Nephron (organoid): ENCODE measurements at regions not wholly inside any gene's neighbourhood (a gene's known extent, or its start where the extent isn't known, plus 50 kb on each side); places are given as distances from the start of the nearest gene placed in this dataset.
A peak's percentile ranks its signal among the peaks of the same experiment; 100 is the strongest.

Experiments used
- H3K27ac Mint-ChIP-seq, 3 experiments: 2 replicates each; pipeline ENCODE4 v1.8.0; 2020; ENCODE audit warnings: mixed read lengths in 3 of 3, mild to moderate bottlenecking in 2 of 3, moderate library complexity in 1 of 3
- H3K27me3 Mint-ChIP-seq: 2 replicates; pipeline ENCODE4 v1.8.0; 2021; ENCODE audit warnings: low read depth, mild to moderate bottlenecking, moderate library complexity, mixed read lengths
- H3K36me3 Mint-ChIP-seq: 2 replicates; pipeline ENCODE4 v1.8.0; 2020; ENCODE audit warnings: low read depth, mixed read lengths
- H3K4me1 Mint-ChIP-seq: 2 replicates; pipeline ENCODE4 v1.8.0; 2020; ENCODE audit warnings: mixed read lengths
- H3K4me3 Mint-ChIP-seq, 3 experiments: 2 replicates each; pipeline ENCODE4 v1.8.0; 2020; ENCODE audit warnings: mild to moderate bottlenecking in 3 of 3, mixed read lengths in 3 of 3, moderate library complexity in 2 of 3
- H3K9me3 Mint-ChIP-seq: 2 replicates; pipeline ENCODE4 v1.8.0; 2020; ENCODE audit warnings: mixed read lengths
- TF ChIP-seq, protein P1 (sequence below), 3 experiments: fragments of 200-600 bp; sonication (generic); IDR thresholded peaks; one replicate each; pipeline ENCODE4 v1.5.0; 2021; ENCODE audit warnings: antibody characterized with exemption in 3 of 3; ENCODE audit not compliant: unreplicated experiment in 3 of 3

DNA sequence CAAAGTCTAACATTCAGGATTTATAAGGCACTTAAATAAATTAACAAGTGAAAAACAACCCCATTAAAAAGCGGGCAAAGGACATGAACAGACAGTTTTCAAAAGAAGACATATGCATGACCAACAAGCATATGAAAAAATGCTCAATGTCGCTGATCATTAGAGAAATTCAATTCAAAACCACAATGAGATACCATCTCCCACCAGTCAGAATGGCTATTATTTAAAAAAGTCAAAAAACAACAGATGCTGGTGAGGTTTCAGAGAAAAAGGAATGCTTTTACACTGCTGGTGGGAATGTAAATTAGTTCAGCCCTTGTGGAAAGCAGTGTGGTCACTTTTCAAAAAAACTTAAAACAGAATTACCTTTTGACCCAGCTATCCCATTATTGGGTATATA lies 60.7 kb upstream of the BDKRB2 start:
- no peaks in the 10 kb centered on the region for H3K36me3 Mint-ChIP-seq
- no peak overlapping the region for H3K4me3 Mint-ChIP-seq
- H3K27me3 Mint-ChIP-seq: no peaks in the 10 kb centered on the region
- H3K27ac Mint-ChIP-seq: no peak overlapping the region
- H3K9me3 Mint-ChIP-seq: peaks cover 29% of the 10 kb centered on the region
- TF ChIP-seq, protein P1, sequence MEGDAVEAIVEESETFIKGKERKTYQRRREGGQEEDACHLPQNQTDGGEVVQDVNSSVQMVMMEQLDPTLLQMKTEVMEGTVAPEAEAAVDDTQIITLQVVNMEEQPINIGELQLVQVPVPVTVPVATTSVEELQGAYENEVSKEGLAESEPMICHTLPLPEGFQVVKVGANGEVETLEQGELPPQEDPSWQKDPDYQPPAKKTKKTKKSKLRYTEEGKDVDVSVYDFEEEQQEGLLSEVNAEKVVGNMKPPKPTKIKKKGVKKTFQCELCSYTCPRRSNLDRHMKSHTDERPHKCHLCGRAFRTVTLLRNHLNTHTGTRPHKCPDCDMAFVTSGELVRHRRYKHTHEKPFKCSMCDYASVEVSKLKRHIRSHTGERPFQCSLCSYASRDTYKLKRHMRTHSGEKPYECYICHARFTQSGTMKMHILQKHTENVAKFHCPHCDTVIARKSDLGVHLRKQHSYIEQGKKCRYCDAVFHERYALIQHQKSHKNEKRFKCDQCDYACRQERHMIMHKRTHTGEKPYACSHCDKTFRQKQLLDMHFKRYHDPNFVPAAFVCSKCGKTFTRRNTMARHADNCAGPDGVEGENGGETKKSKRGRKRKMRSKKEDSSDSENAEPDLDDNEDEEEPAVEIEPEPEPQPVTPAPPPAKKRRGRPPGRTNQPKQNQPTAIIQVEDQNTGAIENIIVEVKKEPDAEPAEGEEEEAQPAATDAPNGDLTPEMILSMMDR (IDR thresholded peaks at IDR 0.05; ENCODE audit: unreplicated experiment in 3 of 3): no peak
- peaks cover 4% of the 10 kb centered on the region for H3K4me1 Mint-ChIP-seq

DNA sequence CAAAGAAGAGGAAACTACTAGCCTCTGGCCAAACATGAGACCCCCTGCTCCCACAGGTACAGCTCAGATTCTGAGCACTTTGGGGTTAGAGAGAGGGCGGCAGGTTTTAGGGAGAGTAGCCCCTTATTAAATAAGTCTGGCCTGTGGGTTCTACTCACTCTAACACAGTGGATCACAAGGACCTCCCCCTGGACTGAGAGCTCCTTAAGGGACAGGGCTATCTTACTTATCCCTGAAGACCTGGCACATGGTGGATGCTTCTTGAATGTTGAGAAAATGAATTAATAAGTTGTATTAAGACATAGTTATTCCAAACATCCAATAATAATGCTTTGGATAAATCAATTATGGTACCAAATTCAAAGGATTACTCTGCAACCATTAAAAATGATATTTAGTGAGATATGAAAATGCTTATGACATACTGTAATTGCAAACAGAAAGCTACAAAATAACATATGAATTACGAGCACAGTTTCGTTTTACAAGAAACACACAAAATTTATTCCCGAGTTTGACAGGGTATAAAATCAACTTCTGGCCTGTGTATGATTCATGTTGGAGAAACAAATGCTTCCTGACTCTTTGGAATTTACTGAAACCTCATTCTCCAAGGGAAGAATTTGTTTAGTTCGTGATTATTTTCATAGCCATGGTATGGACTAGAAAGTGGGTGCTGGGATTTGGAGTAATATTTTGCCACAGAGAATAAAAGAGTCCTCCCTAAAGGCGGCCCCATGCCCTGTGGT lies 59.3 kb upstream of the BDKRB2 start:
- Mint-ChIP-seq H3K36me3 (no peaks in the 10 kb centered on the region), H3K4me3 (no peak overlapping the region), H3K4me1 (peaks cover 4% of the 10 kb centered on the region), H3K27me3 (peaks cover 4% of the 10 kb centered on the region), H3K9me3 (peaks cover 31% of the 10 kb centered on the region), H3K27ac (peak overlapping the region in 1 of 3 experiments; percentile 73)
- TF ChIP-seq, protein P1 (IDR thresholded peaks at IDR 0.05; ENCODE audit: unreplicated experiment in 3 of 3): no peak

DNA sequence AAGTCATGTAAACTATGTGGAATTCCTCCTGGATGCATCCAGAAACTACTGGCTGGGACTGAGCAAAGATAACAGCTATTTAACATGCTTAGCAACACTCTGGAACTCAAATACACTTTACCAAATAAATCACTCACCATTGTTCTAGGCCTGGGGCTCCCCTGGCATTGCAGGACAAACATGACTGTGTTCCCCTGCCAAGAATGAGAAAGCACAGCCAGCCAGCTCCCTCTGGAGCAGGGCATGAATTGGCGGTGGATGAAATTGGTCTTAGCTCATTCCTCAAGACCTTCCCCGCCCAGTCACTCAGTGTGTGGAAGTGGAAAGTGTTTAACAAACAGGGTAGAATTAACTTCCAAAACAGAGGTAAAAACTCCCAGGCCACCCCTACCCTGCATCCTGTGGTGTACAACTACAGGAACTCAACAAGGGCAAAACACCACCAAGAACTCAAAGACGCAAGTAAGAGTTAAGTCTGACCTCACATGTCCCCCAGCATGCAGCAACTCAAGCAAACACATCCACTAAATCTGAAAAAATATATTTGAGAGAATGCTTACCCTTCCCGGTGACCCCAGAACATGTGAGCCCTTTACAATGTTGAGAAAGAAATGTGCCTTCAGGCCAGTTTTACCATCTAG lies 58.4 kb upstream of the BDKRB2 start:
- H3K36me3 Mint-ChIP-seq: no peaks in the 10 kb centered on the region
- H3K4me1 Mint-ChIP-seq: peaks cover 4% of the 10 kb centered on the region
- H3K4me3 Mint-ChIP-seq: no peak overlapping the region
- peak overlapping the region in 1 of 3 experiments; percentile 73 for H3K27ac Mint-ChIP-seq
- peaks cover 31% of the 10 kb centered on the region for H3K9me3 Mint-ChIP-seq
- H3K27me3 Mint-ChIP-seq: peaks cover 4% of the 10 kb centered on the region
- TF ChIP-seq, protein P1 (IDR thresholded peaks at IDR 0.05; ENCODE audit: unreplicated experiment in 3 of 3): no peak

DNA sequence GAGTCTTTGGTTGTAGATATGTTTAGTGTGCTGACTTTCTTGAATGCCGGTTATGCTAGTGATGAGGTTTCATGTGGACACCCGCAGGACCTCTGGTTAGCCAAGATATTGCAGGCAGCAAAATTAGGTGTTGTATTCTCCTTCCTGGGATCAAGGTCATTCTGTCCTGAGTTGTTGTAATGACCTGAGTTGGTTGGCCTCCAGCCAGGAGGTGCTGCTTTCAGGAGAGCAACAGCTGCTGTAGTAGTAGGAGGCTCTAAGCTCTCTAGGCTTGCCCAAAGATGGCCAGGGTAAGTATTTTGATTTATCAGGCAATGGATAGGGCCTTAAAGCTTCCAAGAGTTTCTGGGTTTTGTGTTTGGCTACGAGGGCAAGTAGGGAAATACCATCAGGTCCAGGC lies 56.0 kb upstream of the BDKRB2 start:
- H3K27me3 Mint-ChIP-seq: peaks cover 4% of the 10 kb centered on the region
- TF ChIP-seq, protein P1 (IDR thresholded peaks at IDR 0.05; ENCODE audit: unreplicated experiment in 3 of 3): no peak
- peaks cover 24% of the 10 kb centered on the region for H3K9me3 Mint-ChIP-seq
- H3K27ac Mint-ChIP-seq: no peak overlapping the region
- no peak overlapping the region for H3K4me3 Mint-ChIP-seq
- H3K36me3 Mint-ChIP-seq: no peaks in the 10 kb centered on the region
- H3K4me1 Mint-ChIP-seq: peaks cover 4% of the 10 kb centered on the region

DNA sequence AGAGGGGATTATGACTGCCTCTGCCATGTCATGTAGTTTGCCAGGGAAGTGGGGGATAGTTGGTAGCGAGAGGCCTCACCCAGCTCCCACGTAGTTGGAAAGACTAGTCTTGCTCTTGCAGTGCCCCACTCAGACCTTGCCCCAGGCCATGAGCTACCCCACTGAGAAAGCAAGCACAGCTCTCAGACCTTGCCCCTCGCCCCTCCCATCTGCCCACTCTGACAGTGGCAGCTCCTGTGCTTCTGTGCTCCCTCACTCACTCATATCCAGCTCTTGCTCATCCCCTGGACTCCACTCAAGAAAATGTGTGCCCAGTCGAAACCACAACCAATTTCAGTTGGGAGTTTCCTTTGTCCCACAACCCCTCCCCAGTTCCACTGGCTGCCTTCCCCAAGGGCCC lies 55.5 kb upstream of the BDKRB2 start:
- Mint-ChIP-seq H3K4me3 (no peak overlapping the region), H3K27ac (no peak overlapping the region), H3K36me3 (no peaks in the 10 kb centered on the region), H3K9me3 (peaks cover 22% of the 10 kb centered on the region), H3K27me3 (peaks cover 4% of the 10 kb centered on the region), H3K4me1 (peaks cover 4% of the 10 kb centered on the region)
- TF ChIP-seq, protein P1 (IDR thresholded peaks at IDR 0.05; ENCODE audit: unreplicated experiment in 3 of 3): no peak
